ENCODE measurements at regions not wholly inside any gene's neighbourhood (a gene's known extent, or its start where the extent isn't known, plus 50 kb on each side); places are given as distances from the start of the nearest gene placed in this dataset.

- H3K36me3 ChIP-seq (ENCODE audit: control insufficient read depth, insufficient read depth, low read length) = no peaks in the 10 kb centered on the region
- no peak overlapping the region for H2AFZ ChIP-seq (ENCODE audit: low read length)
- H4K20me1 ChIP-seq (ENCODE audit: control insufficient read depth, extremely low read depth, insufficient read depth, low read length) = no peaks in the 10 kb centered on the region
- no peak for DNase-seq (ENCODE audit: low read depth in 2 of 2)
- H3K4me2 ChIP-seq (ENCODE audit: extremely low read depth, insufficient read depth, low read length) = no peak overlapping the region
- H3K79me2 ChIP-seq (ENCODE audit: control insufficient read depth, insufficient read depth, low read length) = no peaks in the 10 kb centered on the region
- TF ChIP-seq CTCF (conservative IDR thresholded peaks at IDR 0.05 in 1 of 2, IDR thresholded peaks at IDR 0.05 in 1 of 2; ENCODE audit: low read depth in 1 of 2, low read length in 2 of 2) (no peak), EZH2 (IDR thresholded peaks at IDR 0.05; ENCODE audit: low read length, missing control alignments) (no peak)
- no peak overlapping the region for H3K9ac ChIP-seq (ENCODE audit: insufficient read depth, low read length)
- no peaks in the 10 kb centered on the region for H3K9me3 ChIP-seq (ENCODE audit: control insufficient read depth, insufficient read depth, low read depth, low read length)
- H3K27ac ChIP-seq (ENCODE audit: insufficient read depth, low read length) = no peak overlapping the region
- H3K4me3 ChIP-seq (replicated peaks in 1 of 4; ENCODE audit: control extremely low read depth in 1 of 4, insufficient read depth in 1 of 4, low read depth in 3 of 4, low read length in 4 of 4) = no peak overlapping the region
- peaks cover 5% of the 10 kb centered on the region for H3K27me3 ChIP-seq (ENCODE audit: control insufficient read depth, insufficient read depth, low read length)
- no peaks in the 10 kb centered on the region for H3K4me1 ChIP-seq (ENCODE audit: control insufficient read depth, extremely low read depth, insufficient read depth, low read length)
Observed at GRCh38 chr2:240269380-240269779, 128.9 kb upstream of the OTOS start.

DNA sequence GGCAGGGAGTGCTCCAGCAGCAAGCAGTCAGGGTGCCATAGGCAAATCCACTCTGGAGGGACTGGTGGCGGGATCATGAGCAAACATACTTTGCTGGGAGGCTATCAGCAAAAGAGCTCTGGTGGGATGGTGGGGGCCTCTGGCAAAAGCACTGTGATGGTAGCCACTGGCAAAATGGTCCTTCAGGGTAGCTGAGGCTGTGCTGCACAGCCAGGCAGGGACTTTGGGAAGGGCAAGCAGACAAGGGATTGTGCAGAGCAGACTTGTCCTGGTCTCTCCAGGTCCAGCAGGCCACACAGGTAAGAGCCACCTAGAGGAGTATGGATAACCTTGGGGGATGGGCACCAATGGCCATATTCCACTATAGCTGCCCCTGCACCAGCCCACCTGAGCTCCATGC is 129.4 kb upstream of the OTOS start:
- DNase-seq (ENCODE audit: low read depth in 2 of 2) = no peak
- Histone ChIP-seq H3K9ac (ENCODE audit: insufficient read depth, low read length) (no peak overlapping the region), H3K27me3 (ENCODE audit: control insufficient read depth, insufficient read depth, low read length) (peaks cover 5% of the 10 kb centered on the region), H3K27ac (ENCODE audit: insufficient read depth, low read length) (no peak overlapping the region), H3K9me3 (ENCODE audit: control insufficient read depth, insufficient read depth, low read depth, low read length) (no peaks in the 10 kb centered on the region), H2AFZ (ENCODE audit: low read length) (no peak overlapping the region), H3K4me3 (replicated peaks in 1 of 4; ENCODE audit: control extremely low read depth in 1 of 4, insufficient read depth in 1 of 4, low read depth in 3 of 4, low read length in 4 of 4) (no peak overlapping the region), H3K36me3 (ENCODE audit: control insufficient read depth, insufficient read depth, low read length) (no peaks in the 10 kb centered on the region), H3K4me1 (ENCODE audit: control insufficient read depth, extremely low read depth, insufficient read depth, low read length) (no peaks in the 10 kb centered on the region), H3K4me2 (ENCODE audit: extremely low read depth, insufficient read depth, low read length) (no peak overlapping the region), H4K20me1 (ENCODE audit: control insufficient read depth, extremely low read depth, insufficient read depth, low read length) (no peaks in the 10 kb centered on the region), H3K79me2 (ENCODE audit: control insufficient read depth, insufficient read depth, low read length) (no peaks in the 10 kb centered on the region)
- TF ChIP-seq EZH2 (IDR thresholded peaks at IDR 0.05; ENCODE audit: low read length, missing control alignments) = no peak
- TF ChIP-seq CTCF (conservative IDR thresholded peaks at IDR 0.05 in 1 of 2, IDR thresholded peaks at IDR 0.05 in 1 of 2; ENCODE audit: low read depth in 1 of 2, low read length in 2 of 2) = no peak

- Histone ChIP-seq H3K4me2 (ENCODE audit: extremely low read depth, insufficient read depth, low read length) (no peak overlapping the region), H3K4me3 (replicated peaks in 1 of 4; ENCODE audit: control extremely low read depth in 1 of 4, insufficient read depth in 1 of 4, low read depth in 3 of 4, low read length in 4 of 4) (no peak overlapping the region), H3K79me2 (ENCODE audit: control insufficient read depth, insufficient read depth, low read length) (no peaks in the 10 kb centered on the region), H3K36me3 (ENCODE audit: control insufficient read depth, insufficient read depth, low read length) (no peaks in the 10 kb centered on the region), H3K4me1 (ENCODE audit: control insufficient read depth, extremely low read depth, insufficient read depth, low read length) (no peaks in the 10 kb centered on the region), H4K20me1 (ENCODE audit: control insufficient read depth, extremely low read depth, insufficient read depth, low read length) (no peaks in the 10 kb centered on the region), H3K9me3 (ENCODE audit: control insufficient read depth, insufficient read depth, low read depth, low read length) (no peaks in the 10 kb centered on the region), H2AFZ (ENCODE audit: low read length) (no peak overlapping the region), H3K27ac (ENCODE audit: insufficient read depth, low read length) (no peak overlapping the region), H3K9ac (ENCODE audit: insufficient read depth, low read length) (no peak overlapping the region), H3K27me3 (ENCODE audit: control insufficient read depth, insufficient read depth, low read length) (peaks cover 8% of the 10 kb centered on the region)
- DNase-seq (ENCODE audit: low read depth in 2 of 2) = no peak
- TF ChIP-seq EZH2 (IDR thresholded peaks at IDR 0.05; ENCODE audit: low read length, missing control alignments) = no peak
- TF ChIP-seq CTCF (conservative IDR thresholded peaks at IDR 0.05 in 1 of 2, IDR thresholded peaks at IDR 0.05 in 1 of 2; ENCODE audit: low read depth in 1 of 2, low read length in 2 of 2) = no peak
Observed at GRCh38 chr2:240271716-240272341, 131.4 kb upstream of the OTOS start.
